ENCODE measurements at regions not wholly inside any gene's neighbourhood (a gene's known extent, or its start where the extent isn't known, plus 50 kb on each side); places are given as distances from the start of the nearest gene placed in this dataset.

GRCh38 chr15:94770199-94770598 lies 538.8 kb downstream of the MCTP2 start:
- no peak for DNase-seq

- no peak for DNase-seq
These were observed 545.7 kb downstream of the MCTP2 start for GRCh38 chr15:94777037-94777436.

GRCh38 chr15:94778840-94779239 lies 547.5 kb downstream of the MCTP2 start:
- no peak for DNase-seq

GRCh38 chr15:94780166-94780565 lies 548.8 kb downstream of the MCTP2 start:
- no peak for DNase-seq

GRCh38 chr15:94785091-94785490 lies 553.7 kb downstream of the MCTP2 start:
- DNase-seq: no peak

GRCh38 chr15:94791008-94791407 lies 559.6 kb downstream of the MCTP2 start:
- DNase-seq: no peak

GRCh38 chr15:94791510-94791909 lies 560.1 kb downstream of the MCTP2 start:
- no peak for DNase-seq

- DNase-seq: no peak
These were observed 560.8 kb downstream of the MCTP2 start for GRCh38 chr15:94792196-94792595.

GRCh38 chr15:94793207-94793606 lies 561.8 kb downstream of the MCTP2 start:
- no peak for DNase-seq

- DNase-seq: no peak
These were observed 562.3 kb downstream of the MCTP2 start for GRCh38 chr15:94793641-94794040.

GRCh38 chr15:94804613-94805012 lies 573.3 kb downstream of the MCTP2 start:
- no peak for DNase-seq

GRCh38 chr15:94815110-94815731 lies 583.9 kb downstream of the MCTP2 start:
- no peak for DNase-seq

GRCh38 chr15:94815914-94816313 lies 584.6 kb downstream of the MCTP2 start:
- no peak for DNase-seq

- no peak for DNase-seq
These were observed 598.8 kb downstream of the MCTP2 start for GRCh38 chr15:94829887-94830884.

- no peak for DNase-seq
These were observed 602.6 kb downstream of the MCTP2 start for GRCh38 chr15:94834000-94834399.

GRCh38 chr15:94834494-94834893 lies 603.1 kb downstream of the MCTP2 start:
- no peak for DNase-seq

GRCh38 chr15:94838281-94838680 lies 606.9 kb downstream of the MCTP2 start:
- DNase-seq: no peak

- no peak for DNase-seq
These were observed 609.7 kb downstream of the MCTP2 start for GRCh38 chr15:94840794-94841783.

GRCh38 chr15:94843060-94843459 lies 611.7 kb downstream of the MCTP2 start:
- no peak for DNase-seq

- no peak for DNase-seq
These were observed 612.8 kb downstream of the MCTP2 start for GRCh38 chr15:94844198-94844537.

GRCh38 chr15:94844538-94845389 lies 613.4 kb downstream of the MCTP2 start:
- DNase-seq: no peak

GRCh38 chr15:94845390-94845716 lies 614.0 kb downstream of the MCTP2 start:
- DNase-seq: no peak
